GM23338 (cell line): ENCODE measurements at regions not wholly inside any gene's neighbourhood (a gene's known extent, or its start where the extent isn't known, plus 50 kb on each side); places are given as distances from the start of the nearest gene placed in this dataset.

Experiments
- ATAC-seq: fragments of 200-7000 bp; cut with Tn5 transposase; 3 replicates; pipeline ENCODE4 v1.9.1; 2020
- DNase-seq: peaks from one replicate; pipeline ENCODE4 v3.0.0-alpha.2; 2015; ENCODE audit warnings: low spot score
- H2AFZ ChIP-seq: fragments of 200-600 bp; sonication (generic); 2 replicates; pipeline ENCODE4 v1.8.0; 2016; ENCODE audit warnings: antibody characterized with exemption, mild to moderate bottlenecking, moderate library complexity
- H3F3A ChIP-seq: fragments of 200-600 bp; sonication (generic); replicated peaks from 2 replicates; pipeline ENCODE4 v1.8.0; 2017; ENCODE audit warnings: antibody characterized with exemption, mixed run types, low read depth
- H3K27ac ChIP-seq: fragments of 200-600 bp; sonication (generic); 2 replicates; pipeline ENCODE4 v1.6.1; 2016; ENCODE audit warnings: low read depth
- H3K27me3 ChIP-seq: fragments of 200-600 bp; sonication (generic); 2 replicates; pipeline ENCODE4 v1.8.0; 2016; ENCODE audit warnings: mild to moderate bottlenecking, mixed run types, moderate library complexity; ENCODE audit not compliant: insufficient read depth
- H3K36me3 ChIP-seq: fragments of 200-600 bp; sonication (generic); 2 replicates; pipeline ENCODE4 v1.8.0; 2016; ENCODE audit warnings: mild to moderate bottlenecking; ENCODE audit not compliant: insufficient read depth
- H3K4me1 ChIP-seq: fragments of 200-600 bp; sonication (generic); 2 replicates; pipeline ENCODE4 v1.8.0; 2016; ENCODE audit warnings: mild to moderate bottlenecking, moderate library complexity; ENCODE audit not compliant: insufficient read depth
- H3K4me2 ChIP-seq: fragments of 200-600 bp; sonication (generic); 2 replicates; pipeline ENCODE4 v1.7.1; 2017; ENCODE audit warnings: mixed run types
- H3K4me3 ChIP-seq: fragments of 200-600 bp; sonication (generic); 2 replicates; pipeline ENCODE4 v1.6.1; 2016; ENCODE audit warnings: mixed run types
- H3K79me2 ChIP-seq: fragments of 200-600 bp; sonication (generic); replicated peaks from 2 replicates; pipeline ENCODE4 v1.8.0; 2017; ENCODE audit warnings: mild to moderate bottlenecking; ENCODE audit not compliant: insufficient read depth
- H3K9me2 ChIP-seq: fragments of 200-600 bp; sonication (generic); 2 replicates; pipeline ENCODE4 v1.8.0; 2017; ENCODE audit not compliant: insufficient read depth
- H4K20me1 ChIP-seq: fragments of 200-600 bp; sonication (generic); replicated peaks from 2 replicates; pipeline ENCODE4 v1.8.0; 2017; ENCODE audit warnings: mild to moderate bottlenecking; ENCODE audit not compliant: insufficient read depth
- H3K27ac Mint-ChIP-seq: 2 replicates; pipeline ENCODE4 v1.8.0; 2020; ENCODE audit warnings: inconsistent platforms, mild to moderate bottlenecking, moderate library complexity, mixed read lengths
- H3K27me3 Mint-ChIP-seq: 3 replicates; pipeline ENCODE4 v1.8.0; 2022; ENCODE audit warnings: low read depth, mild to moderate bottlenecking, moderate library complexity, mixed read lengths, inconsistent platforms; ENCODE audit not compliant: insufficient read depth, poor library complexity
- H3K36me3 Mint-ChIP-seq: 3 replicates; pipeline ENCODE4 v1.8.0; 2021; ENCODE audit warnings: low read depth, mild to moderate bottlenecking, inconsistent platforms, moderate library complexity, mixed read lengths
- H3K4me1 Mint-ChIP-seq: 3 replicates; pipeline ENCODE4 v1.8.0; 2020; ENCODE audit warnings: mild to moderate bottlenecking, inconsistent platforms, mixed read lengths
- H3K4me3 Mint-ChIP-seq: 3 replicates; pipeline ENCODE4 v1.8.0; 2021; ENCODE audit warnings: moderate library complexity, mild to moderate bottlenecking, inconsistent platforms, mixed read lengths
- H3K9me3 Mint-ChIP-seq: 3 replicates; pipeline ENCODE4 v1.8.0; 2020; ENCODE audit warnings: moderate library complexity, mild to moderate bottlenecking, inconsistent platforms, mixed read lengths
- CREB1 ChIP-seq: fragments of 250-450 bp; sonication (Bioruptor Pico); IDR thresholded peaks from 2 replicates; pipeline ENCODE4 v1.5.0; 2020; ENCODE audit warnings: low read depth, mild to moderate bottlenecking, moderate library complexity
- CTCF ChIP-seq, 2 experiments: fragments of 200-600 bp in 1 of 2; sonication (generic) in 1 of 2; conservative IDR thresholded peaks; 2 replicates each; pipeline versions ENCODE4 v1.5.1 to v1.6.1; 2016 to 2017; ENCODE audit warnings: antibody characterized with exemption in 2 of 2, low read depth in 2 of 2, mild to moderate bottlenecking in 2 of 2, moderate library complexity in 1 of 2
- ETS1 ChIP-seq: IDR thresholded peaks from 2 replicates; pipeline ENCODE4 v1.6.1; 2016; ENCODE audit warnings: antibody characterized with exemption
- EZH2 ChIP-seq: fragments of 200-600 bp; sonication (generic); IDR thresholded peaks from one replicate; pipeline ENCODE4 v1.8.0; 2017; ENCODE audit warnings: antibody characterized with exemption, mild to moderate bottlenecking, low read depth; ENCODE audit not compliant: unreplicated experiment
- EZH2phosphoT487 ChIP-seq: fragments of 200-600 bp; sonication (generic); IDR thresholded peaks from one replicate; pipeline ENCODE4 v1.8.1; 2018; ENCODE audit warnings: antibody characterized with exemption; ENCODE audit not compliant: unreplicated experiment
- JUNB ChIP-seq: IDR thresholded peaks from one replicate; pipeline ENCODE4 v1.6.1; 2016; ENCODE audit warnings: antibody characterized with exemption; ENCODE audit not compliant: unreplicated experiment
- NANOG ChIP-seq: IDR thresholded peaks from 2 replicates; pipeline ENCODE4 v1.6.1; 2016; ENCODE audit warnings: antibody characterized with exemption, borderline replicate concordance
- POLR2AphosphoS5 ChIP-seq: IDR thresholded peaks from 2 replicates; pipeline ENCODE4 v1.6.1; 2016; ENCODE audit warnings: antibody characterized with exemption, low read depth
- STAT1 ChIP-seq: IDR thresholded peaks from one replicate; pipeline ENCODE4 v1.6.1; 2016; ENCODE audit warnings: antibody characterized with exemption; ENCODE audit not compliant: unreplicated experiment
- ZNF114 ChIP-seq: fragments of 250-450 bp; sonication (Bioruptor Pico); IDR thresholded peaks from 2 replicates; pipeline ENCODE4 v1.5.0; 2020; ENCODE audit warnings: mild to moderate bottlenecking, moderate library complexity
- ZNF331 ChIP-seq: fragments of 250-450 bp; sonication (Bioruptor Pico); IDR thresholded peaks from 2 replicates; pipeline ENCODE4 v1.5.0; 2020; ENCODE audit warnings: low read depth, mild to moderate bottlenecking, moderate library complexity
- TF ChIP-seq, protein P1 (sequence below): IDR thresholded peaks from one replicate; pipeline ENCODE4 v1.6.1; 2018; ENCODE audit warnings: antibody characterized with exemption; ENCODE audit not compliant: unreplicated experiment
- TF ChIP-seq, protein P2 (sequence below): fragments of 250-450 bp; sonication (Bioruptor Pico); IDR thresholded peaks from 2 replicates; pipeline ENCODE4 v1.5.0; 2020; ENCODE audit warnings: mild to moderate bottlenecking, moderate library complexity

GRCh38 chr6:137734005-137734874 is 132.8 kb upstream of the TNFAIP3 start:
- H2AFZ ChIP-seq = no peak overlapping the region
- Mint-ChIP-seq H3K9me3 (no peaks in the 10 kb centered on the region), H3K27ac (no peak overlapping the region), H3K36me3 (no peaks in the 10 kb centered on the region), H3K27me3 (no peaks in the 10 kb centered on the region), H3K4me3 (no peak overlapping the region), H3K4me1 (no peaks in the 10 kb centered on the region)
- H3F3A ChIP-seq = no peaks in the 10 kb centered on the region
- no peaks in the 10 kb centered on the region for H4K20me1 ChIP-seq
- H3K36me3 ChIP-seq = no peaks in the 10 kb centered on the region
- no peak overlapping the region for H3K4me3 ChIP-seq
- no peaks in the 10 kb centered on the region for H3K9me2 ChIP-seq
- ATAC-seq (no peak), DNase-seq (no peak)
- no peak overlapping the region for H3K27ac ChIP-seq
- no peaks in the 10 kb centered on the region for H3K4me1 ChIP-seq
- no peaks in the 10 kb centered on the region for H3K79me2 ChIP-seq
- no peaks in the 10 kb centered on the region for H3K27me3 ChIP-seq
- TF ChIP-seq EZH2 = no peak
- TF ChIP-seq CTCF (conservative IDR thresholded peaks at IDR 0.05; ENCODE audit: low read depth in 2 of 2) = no peak
- TF ChIP-seq ZNF114 (CRISPR knock-in tag) = no peak
- TF ChIP-seq, protein P1, sequence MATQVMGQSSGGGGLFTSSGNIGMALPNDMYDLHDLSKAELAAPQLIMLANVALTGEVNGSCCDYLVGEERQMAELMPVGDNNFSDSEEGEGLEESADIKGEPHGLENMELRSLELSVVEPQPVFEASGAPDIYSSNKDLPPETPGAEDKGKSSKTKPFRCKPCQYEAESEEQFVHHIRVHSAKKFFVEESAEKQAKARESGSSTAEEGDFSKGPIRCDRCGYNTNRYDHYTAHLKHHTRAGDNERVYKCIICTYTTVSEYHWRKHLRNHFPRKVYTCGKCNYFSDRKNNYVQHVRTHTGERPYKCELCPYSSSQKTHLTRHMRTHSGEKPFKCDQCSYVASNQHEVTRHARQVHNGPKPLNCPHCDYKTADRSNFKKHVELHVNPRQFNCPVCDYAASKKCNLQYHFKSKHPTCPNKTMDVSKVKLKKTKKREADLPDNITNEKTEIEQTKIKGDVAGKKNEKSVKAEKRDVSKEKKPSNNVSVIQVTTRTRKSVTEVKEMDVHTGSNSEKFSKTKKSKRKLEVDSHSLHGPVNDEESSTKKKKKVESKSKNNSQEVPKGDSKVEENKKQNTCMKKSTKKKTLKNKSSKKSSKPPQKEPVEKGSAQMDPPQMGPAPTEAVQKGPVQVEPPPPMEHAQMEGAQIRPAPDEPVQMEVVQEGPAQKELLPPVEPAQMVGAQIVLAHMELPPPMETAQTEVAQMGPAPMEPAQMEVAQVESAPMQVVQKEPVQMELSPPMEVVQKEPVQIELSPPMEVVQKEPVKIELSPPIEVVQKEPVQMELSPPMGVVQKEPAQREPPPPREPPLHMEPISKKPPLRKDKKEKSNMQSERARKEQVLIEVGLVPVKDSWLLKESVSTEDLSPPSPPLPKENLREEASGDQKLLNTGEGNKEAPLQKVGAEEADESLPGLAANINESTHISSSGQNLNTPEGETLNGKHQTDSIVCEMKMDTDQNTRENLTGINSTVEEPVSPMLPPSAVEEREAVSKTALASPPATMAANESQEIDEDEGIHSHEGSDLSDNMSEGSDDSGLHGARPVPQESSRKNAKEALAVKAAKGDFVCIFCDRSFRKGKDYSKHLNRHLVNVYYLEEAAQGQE = no peak
- no peak for TF ChIP-seq JUNB
- TF ChIP-seq, protein P2, sequence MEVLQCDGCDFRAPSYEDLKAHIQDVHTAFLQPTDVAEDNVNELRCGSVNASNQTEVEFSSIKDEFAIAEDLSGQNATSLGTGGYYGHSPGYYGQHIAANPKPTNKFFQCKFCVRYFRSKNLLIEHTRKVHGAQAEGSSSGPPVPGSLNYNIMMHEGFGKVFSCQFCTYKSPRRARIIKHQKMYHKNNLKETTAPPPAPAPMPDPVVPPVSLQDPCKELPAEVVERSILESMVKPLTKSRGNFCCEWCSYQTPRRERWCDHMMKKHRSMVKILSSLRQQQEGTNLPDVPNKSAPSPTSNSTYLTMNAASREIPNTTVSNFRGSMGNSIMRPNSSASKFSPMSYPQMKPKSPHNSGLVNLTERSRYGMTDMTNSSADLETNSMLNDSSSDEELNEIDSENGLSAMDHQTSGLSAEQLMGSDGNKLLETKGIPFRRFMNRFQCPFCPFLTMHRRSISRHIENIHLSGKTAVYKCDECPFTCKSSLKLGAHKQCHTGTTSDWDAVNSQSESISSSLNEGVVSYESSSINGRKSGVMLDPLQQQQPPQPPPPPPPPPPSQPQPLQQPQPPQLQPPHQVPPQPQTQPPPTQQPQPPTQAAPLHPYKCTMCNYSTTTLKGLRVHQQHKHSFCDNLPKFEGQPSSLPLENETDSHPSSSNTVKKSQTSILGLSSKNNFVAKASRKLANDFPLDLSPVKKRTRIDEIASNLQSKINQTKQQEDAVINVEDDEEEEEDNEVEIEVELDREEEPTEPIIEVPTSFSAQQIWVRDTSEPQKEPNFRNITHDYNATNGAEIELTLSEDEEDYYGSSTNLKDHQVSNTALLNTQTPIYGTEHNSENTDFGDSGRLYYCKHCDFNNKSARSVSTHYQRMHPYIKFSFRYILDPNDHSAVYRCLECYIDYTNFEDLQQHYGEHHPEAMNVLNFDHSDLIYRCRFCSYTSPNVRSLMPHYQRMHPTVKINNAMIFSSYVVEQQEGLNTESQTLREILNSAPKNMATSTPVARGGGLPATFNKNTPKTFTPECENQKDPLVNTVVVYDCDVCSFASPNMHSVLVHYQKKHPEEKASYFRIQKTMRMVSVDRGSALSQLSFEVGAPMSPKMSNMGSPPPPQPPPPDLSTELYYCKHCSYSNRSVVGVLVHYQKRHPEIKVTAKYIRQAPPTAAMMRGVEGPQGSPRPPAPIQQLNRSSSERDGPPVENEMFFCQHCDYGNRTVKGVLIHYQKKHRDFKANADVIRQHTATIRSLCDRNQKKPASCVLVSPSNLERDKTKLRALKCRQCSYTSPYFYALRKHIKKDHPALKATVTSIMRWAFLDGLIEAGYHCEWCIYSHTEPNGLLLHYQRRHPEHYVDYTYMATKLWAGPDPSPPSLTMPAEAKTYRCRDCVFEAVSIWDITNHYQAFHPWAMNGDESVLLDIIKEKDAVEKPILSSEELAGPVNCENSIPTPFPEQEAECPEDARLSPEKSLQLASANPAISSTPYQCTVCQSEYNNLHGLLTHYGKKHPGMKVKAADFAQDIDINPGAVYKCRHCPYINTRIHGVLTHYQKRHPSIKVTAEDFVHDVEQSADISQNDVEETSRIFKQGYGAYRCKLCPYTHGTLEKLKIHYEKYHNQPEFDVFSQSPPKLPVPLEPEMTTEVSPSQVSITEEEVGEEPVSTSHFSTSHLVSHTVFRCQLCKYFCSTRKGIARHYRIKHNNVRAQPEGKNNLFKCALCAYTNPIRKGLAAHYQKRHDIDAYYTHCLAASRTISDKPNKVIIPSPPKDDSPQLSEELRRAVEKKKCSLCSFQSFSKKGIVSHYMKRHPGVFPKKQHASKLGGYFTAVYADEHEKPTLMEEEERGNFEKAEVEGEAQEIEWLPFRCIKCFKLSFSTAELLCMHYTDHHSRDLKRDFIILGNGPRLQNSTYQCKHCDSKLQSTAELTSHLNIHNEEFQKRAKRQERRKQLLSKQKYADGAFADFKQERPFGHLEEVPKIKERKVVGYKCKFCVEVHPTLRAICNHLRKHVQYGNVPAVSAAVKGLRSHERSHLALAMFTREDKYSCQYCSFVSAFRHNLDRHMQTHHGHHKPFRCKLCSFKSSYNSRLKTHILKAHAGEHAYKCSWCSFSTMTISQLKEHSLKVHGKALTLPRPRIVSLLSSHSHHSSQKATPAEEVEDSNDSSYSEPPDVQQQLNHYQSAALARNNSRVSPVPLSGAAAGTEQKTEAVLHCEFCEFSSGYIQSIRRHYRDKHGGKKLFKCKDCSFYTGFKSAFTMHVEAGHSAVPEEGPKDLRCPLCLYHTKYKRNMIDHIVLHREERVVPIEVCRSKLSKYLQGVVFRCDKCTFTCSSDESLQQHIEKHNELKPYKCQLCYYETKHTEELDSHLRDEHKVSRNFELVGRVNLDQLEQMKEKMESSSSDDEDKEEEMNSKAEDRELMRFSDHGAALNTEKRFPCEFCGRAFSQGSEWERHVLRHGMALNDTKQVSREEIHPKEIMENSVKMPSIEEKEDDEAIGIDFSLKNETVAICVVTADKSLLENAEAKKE (CRISPR knock-in tag) = no peak
- no peak for TF ChIP-seq CREB1
- no peak for TF ChIP-seq ETS1
- no peak for TF ChIP-seq ZNF331
- TF ChIP-seq STAT1 = no peak
- TF ChIP-seq NANOG = no peak
- TF ChIP-seq POLR2AphosphoS5 = no peak
- TF ChIP-seq EZH2phosphoT487 = no peak
- no peak overlapping the region for H3K4me2 ChIP-seq
